ENCODE measurements at regions not wholly inside any gene's neighbourhood (a gene's known extent, or its start where the extent isn't known, plus 50 kb on each side); places are given as distances from the start of the nearest gene placed in this dataset.
A peak's percentile ranks its signal among the peaks of the same experiment; 100 is the strongest.

GRCh38 chr22:22954656-22955055 is 67.0 kb downstream of the IGLL5 start:
- no peaks in the 10 kb centered on the region for H3K27me3 ChIP-seq (ENCODE audit: insufficient read depth, low read length, poor library complexity, severe bottlenecking)
- H3K4me2 ChIP-seq (ENCODE audit: low read depth, low read length, poor library complexity, severe bottlenecking), result no peak overlapping the region
- H3K79me2 ChIP-seq (ENCODE audit: insufficient read depth, low read length), result no peaks in the 10 kb centered on the region
- no peaks in the 10 kb centered on the region for H3K4me1 ChIP-seq (ENCODE audit: insufficient read depth, low read length, poor library complexity, severe bottlenecking)
- H3K4me3 ChIP-seq (ENCODE audit: low read length, poor library complexity, severe bottlenecking), result no peak overlapping the region
- H3F3A ChIP-seq (ENCODE audit: low read depth), result no peaks in the 10 kb centered on the region
- H3K36me3 ChIP-seq (ENCODE audit: insufficient read depth, low read length), result no peaks in the 10 kb centered on the region
- no peaks in the 10 kb centered on the region for H3K9me2 ChIP-seq (replicated peaks; ENCODE audit: low read depth, low read length)
- H2AFZ ChIP-seq (ENCODE audit: low read length), result 0 out of 2 replicates have a peak overlapping the region, but pooled peaks have one; percentile 51
- no peaks in the 10 kb centered on the region for H3K9me3 ChIP-seq (ENCODE audit: insufficient read depth, low read depth, low read length)
- H3K9ac ChIP-seq (ENCODE audit: low read depth, low read length, poor library complexity, severe bottlenecking), result no peak overlapping the region
- TF ChIP-seq EZH2phosphoT487 (IDR thresholded peaks at IDR 0.05; ENCODE audit: borderline replicate concordance), result no peak
- peak; percentile 67 for TF ChIP-seq CTCF (conservative IDR thresholded peaks at IDR 0.05; ENCODE audit: low read length)
- H4K20me1 ChIP-seq (ENCODE audit: insufficient read depth, low read length, poor library complexity, severe bottlenecking), result no peaks in the 10 kb centered on the region

- H3K4me1 ChIP-seq (ENCODE audit: insufficient read depth, low read length, poor library complexity, severe bottlenecking), result no peaks in the 10 kb centered on the region
- no peaks in the 10 kb centered on the region for H4K20me1 ChIP-seq (ENCODE audit: insufficient read depth, low read length, poor library complexity, severe bottlenecking)
- no peak overlapping the region for H3K4me2 ChIP-seq (ENCODE audit: low read depth, low read length, poor library complexity, severe bottlenecking)
- no peak overlapping the region for H3K9ac ChIP-seq (ENCODE audit: low read depth, low read length, poor library complexity, severe bottlenecking)
- H3F3A ChIP-seq (ENCODE audit: low read depth), result no peaks in the 10 kb centered on the region
- TF ChIP-seq EZH2phosphoT487 (IDR thresholded peaks at IDR 0.05; ENCODE audit: borderline replicate concordance) (no peak), CTCF (conservative IDR thresholded peaks at IDR 0.05; ENCODE audit: low read length) (no peak; the same call in 1 of the 2 replicates)
- no peaks in the 10 kb centered on the region for H3K9me3 ChIP-seq (ENCODE audit: insufficient read depth, low read depth, low read length)
- no peaks in the 10 kb centered on the region for H3K9me2 ChIP-seq (replicated peaks; ENCODE audit: low read depth, low read length)
- no peak overlapping the region for H2AFZ ChIP-seq (ENCODE audit: low read length)
- no peaks in the 10 kb centered on the region for H3K79me2 ChIP-seq (ENCODE audit: insufficient read depth, low read length)
- no peaks in the 10 kb centered on the region for H3K36me3 ChIP-seq (ENCODE audit: insufficient read depth, low read length)
- no peak overlapping the region for H3K4me3 ChIP-seq (ENCODE audit: low read length, poor library complexity, severe bottlenecking)
- H3K27me3 ChIP-seq (ENCODE audit: insufficient read depth, low read length, poor library complexity, severe bottlenecking), result no peaks in the 10 kb centered on the region
These were observed 67.7 kb downstream of the IGLL5 start for GRCh38 chr22:22955276-22955798.

GRCh38 chr22:22955866-22956535 is 68.4 kb downstream of the IGLL5 start:
- no peak overlapping the region for H2AFZ ChIP-seq (ENCODE audit: low read length)
- H3K4me2 ChIP-seq (ENCODE audit: low read depth, low read length, poor library complexity, severe bottlenecking), result no peak overlapping the region
- no peak overlapping the region for H3K4me3 ChIP-seq (ENCODE audit: low read length, poor library complexity, severe bottlenecking)
- no peaks in the 10 kb centered on the region for H3K27me3 ChIP-seq (ENCODE audit: insufficient read depth, low read length, poor library complexity, severe bottlenecking)
- no peak for TF ChIP-seq EZH2phosphoT487 (IDR thresholded peaks at IDR 0.05; ENCODE audit: borderline replicate concordance)
- TF ChIP-seq CTCF (conservative IDR thresholded peaks at IDR 0.05; ENCODE audit: low read length), result peak; percentile 86
- no peak overlapping the region for H3K9ac ChIP-seq (ENCODE audit: low read depth, low read length, poor library complexity, severe bottlenecking)
- H3K9me2 ChIP-seq (replicated peaks; ENCODE audit: low read depth, low read length), result no peaks in the 10 kb centered on the region
- H3K9me3 ChIP-seq (ENCODE audit: insufficient read depth, low read depth, low read length), result no peaks in the 10 kb centered on the region
- H4K20me1 ChIP-seq (ENCODE audit: insufficient read depth, low read length, poor library complexity, severe bottlenecking), result no peaks in the 10 kb centered on the region
- no peaks in the 10 kb centered on the region for H3K4me1 ChIP-seq (ENCODE audit: insufficient read depth, low read length, poor library complexity, severe bottlenecking)
- no peaks in the 10 kb centered on the region for H3K36me3 ChIP-seq (ENCODE audit: insufficient read depth, low read length)
- no peaks in the 10 kb centered on the region for H3F3A ChIP-seq (ENCODE audit: low read depth)
- no peaks in the 10 kb centered on the region for H3K79me2 ChIP-seq (ENCODE audit: insufficient read depth, low read length)
